NCI-H2227 (cell line): ENCODE measurements at regions not wholly inside any gene's neighbourhood (a gene's known extent, or its start where the extent isn't known, plus 50 kb on each side); places are given as distances from the start of the nearest gene placed in this dataset.

Source experiments
- DNase-seq: peaks from one replicate; lab custom pipeline; 2025; ENCODE audit not compliant: unreplicated experiment; lab: John Stamatoyannopoulos, UW

DNA sequence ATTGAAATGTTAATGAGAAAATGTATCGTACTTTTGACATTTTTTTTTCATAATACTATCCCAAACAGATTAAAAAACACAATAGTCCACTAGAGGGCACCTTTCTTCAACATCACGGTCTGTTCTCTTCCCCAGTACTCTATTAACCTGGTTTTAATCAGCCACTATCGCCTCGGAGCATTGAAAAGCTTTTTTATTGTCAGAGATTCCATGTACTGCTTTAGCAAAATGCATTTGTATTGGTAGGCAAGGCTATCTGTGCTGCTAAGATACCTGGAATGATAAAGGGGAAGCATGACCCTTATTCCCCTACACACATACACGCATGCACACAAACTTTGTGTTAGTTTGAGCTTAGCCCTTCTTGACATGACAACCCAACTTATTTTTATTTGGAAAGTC, 160.1 kb upstream of the IL12A start:
- DNase-seq, result peak; percentile 45

GRCh38 chr3:159829056-159829455, 159.6 kb upstream of the IL12A start:
- DNase-seq, result no peak

DNA sequence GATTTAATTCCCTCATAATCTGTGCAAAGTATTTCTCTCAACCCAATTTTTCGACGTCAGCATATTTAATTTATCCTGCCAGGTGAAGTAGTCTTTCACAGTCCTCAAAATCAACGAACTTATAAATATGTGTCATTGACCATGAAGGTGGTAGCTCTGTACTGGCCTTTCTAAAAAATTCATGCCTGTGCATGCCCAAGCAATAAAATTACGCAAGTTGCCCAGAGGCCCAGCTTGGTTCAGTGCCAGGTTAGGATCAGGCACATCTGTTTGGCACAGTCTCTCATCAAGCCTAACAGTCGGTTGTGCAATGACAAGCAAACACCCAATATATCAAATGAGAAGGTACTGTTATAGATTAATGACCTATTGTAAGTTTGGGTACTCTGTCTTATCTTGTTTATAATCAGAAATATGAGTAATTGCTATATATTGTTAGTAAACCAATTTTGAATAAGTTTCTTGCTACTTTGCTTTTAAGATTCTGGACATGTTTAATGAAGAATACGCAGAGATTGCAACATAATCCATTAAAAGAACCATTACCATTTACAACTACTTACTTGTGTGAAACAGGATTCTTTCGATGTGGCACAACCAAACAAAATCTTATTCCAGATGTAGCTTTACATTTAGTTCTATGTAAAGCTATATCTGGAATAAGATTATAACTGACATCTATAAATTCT, 159.0 kb upstream of the IL12A start:
- DNase-seq, result peak; percentile 2

DNA sequence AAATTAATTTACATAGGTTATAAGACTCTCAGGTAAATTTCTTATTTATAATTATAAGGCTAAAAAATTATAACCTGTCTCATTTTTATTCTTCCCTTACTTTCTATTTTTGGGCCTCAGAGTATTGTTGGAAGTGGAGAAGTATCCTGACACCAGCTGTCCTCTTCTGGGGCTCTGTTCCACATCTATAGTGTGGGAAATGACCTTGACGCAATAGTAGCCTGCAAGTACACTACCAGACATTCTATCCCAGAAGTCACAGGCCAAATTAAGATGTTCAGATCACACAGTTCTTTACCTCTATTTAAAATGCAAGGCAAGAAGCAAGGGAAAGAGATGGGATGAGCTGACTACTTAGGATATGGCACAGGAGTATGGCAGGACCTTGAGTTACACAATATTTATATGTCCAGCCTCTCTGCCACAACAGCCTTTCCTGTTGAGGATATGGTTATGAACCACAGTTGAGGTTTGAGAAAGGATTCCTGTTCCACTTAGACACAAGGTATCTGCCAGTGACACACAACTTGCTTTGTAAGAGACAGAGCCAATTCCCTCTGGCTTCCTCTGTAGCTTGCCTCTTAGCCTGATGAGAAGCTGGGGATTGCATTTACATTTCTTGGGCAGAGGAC, 158.0 kb upstream of the IL12A start:
- no peak for DNase-seq

GRCh38 chr3:159831466-159831865, 157.2 kb upstream of the IL12A start:
- DNase-seq, result no peak

GRCh38 chr3:159832024-159832423, 156.6 kb upstream of the IL12A start:
- no peak for DNase-seq

- DNase-seq, result no peak
Observed at GRCh38 chr3:159835126-159835525, 153.5 kb upstream of the IL12A start.

GRCh38 chr3:159837725-159838124, 150.9 kb upstream of the IL12A start:
- no peak for DNase-seq

GRCh38 chr3:159838938-159839337, 149.7 kb upstream of the IL12A start:
- DNase-seq, result no peak

DNA sequence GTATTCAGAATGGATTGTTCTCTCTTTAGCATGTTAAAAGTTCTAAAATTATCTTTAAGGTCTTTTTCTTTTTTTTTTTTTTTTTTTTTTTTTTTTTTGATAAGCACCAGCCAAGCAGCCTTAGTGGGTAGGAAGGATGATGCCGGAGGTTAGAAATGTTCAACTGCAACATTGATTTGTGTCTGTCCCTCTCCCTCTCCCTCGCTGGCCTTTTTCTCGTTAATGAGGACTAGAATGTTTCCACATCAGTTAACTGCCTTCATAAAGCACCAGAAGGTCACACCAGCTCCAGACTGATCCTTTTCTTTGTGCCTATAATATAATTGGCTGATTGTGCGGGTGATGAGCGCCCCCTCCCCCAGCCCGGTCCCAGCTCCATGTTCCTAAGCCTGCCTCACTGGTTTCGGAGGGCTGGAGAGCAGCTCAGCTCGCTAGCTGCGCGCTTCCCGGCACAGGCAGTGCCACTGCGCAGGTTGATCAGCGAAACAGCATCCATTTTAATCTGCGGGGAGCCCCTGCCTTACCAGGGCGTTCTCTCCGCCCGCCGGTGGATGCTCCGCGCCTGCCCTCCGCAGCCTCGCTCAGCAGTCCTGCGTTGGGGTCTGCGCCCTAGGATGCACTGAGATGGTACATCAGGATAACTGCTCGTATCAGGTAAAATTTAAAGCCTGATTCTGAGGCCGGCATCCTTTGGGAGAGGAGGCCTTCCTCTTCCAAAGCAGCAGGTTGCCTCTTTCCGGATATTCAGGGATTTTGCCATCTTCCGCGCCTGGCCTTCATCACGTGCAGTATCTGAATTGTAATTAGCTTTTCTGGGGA, 148.9 kb upstream of the IL12A start, which contains the start of gene SCHIP1:
Gene SCHIP1 (plus strand): TSS at position 301 of the 819 bp plus-strand sequence.
- DNase-seq, result peak; percentile 88

DNA sequence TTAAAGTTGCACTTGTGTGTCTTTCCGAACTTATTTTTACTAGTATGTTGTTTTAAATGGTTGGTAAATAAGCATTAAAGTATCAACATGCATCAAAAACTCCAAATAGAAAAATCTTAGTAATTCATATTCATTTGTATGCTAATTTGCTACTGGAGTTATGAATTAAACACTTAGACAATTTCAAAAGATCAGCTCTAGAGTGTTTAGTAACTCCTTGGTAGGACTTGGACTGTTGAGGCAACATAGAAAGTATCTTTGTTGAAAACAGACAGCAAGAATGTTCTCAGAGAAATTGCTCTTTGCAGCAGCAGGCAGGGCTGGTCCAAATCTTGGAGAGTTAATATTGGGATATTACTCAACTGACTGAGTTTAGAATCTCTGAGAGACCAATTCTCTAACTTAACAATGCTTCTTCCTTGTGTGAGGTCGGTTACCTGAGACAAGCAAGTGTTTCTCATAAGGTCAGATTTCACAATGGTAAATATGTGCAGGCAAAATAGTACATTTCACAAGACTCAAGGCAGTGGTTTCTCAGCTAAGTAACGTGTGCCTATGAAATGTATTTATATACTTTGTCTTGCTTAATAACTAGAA, 147.8 kb upstream of the IL12A start:
- no peak for DNase-seq

- DNase-seq, result no peak
Observed at GRCh38 chr3:159841766-159842165, 146.9 kb upstream of the IL12A start.

- no peak for DNase-seq
Observed at GRCh38 chr3:159843840-159844730, 144.6 kb upstream of the IL12A start.

DNA sequence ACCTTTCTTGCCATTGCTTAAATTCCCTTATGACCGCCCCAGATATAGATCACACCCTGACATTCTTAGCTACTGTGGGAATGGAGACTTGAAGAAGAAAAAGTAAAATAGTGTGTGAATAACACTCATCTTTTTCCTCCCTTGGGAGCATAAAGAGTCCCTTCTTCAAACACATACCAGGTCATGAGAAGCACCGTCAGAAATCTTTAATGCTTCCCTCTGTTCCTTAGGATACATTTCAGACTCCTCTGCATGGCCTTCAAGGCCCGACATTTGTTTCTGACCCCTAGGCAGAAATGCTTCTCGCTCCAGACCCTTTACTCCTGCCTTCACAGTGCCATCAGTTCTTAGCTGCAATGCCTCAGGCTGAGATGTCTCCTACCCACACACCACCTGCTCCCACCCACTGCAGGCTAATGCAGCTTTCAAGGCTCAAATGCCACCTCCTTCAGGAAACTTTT, 143.8 kb upstream of the IL12A start:
- DNase-seq, result no peak

- no peak for DNase-seq
Observed at GRCh38 chr3:159845737-159846136, 142.9 kb upstream of the IL12A start.

DNA sequence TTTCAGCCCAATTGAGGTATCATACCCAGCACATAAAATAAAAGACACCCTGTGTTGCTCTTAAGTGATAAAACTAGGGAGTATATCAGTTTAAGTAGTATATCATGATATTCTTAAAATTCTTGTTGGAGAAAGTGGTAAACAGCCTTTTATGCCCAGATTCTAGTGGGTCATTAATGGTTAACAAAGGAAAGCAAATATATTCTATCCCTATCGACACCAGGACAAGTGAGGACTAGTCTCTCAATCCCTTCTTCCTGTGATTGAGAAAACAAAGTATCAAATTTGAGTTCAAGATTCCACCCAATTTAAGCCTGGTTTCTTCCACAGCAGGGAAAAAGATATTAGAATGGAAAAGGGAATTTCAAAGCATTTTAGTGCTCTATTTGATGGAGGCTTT, 142.4 kb upstream of the IL12A start:
- no peak for DNase-seq

GRCh38 chr3:159848348-159849118, 140.1 kb upstream of the IL12A start:
- no peak for DNase-seq

DNA sequence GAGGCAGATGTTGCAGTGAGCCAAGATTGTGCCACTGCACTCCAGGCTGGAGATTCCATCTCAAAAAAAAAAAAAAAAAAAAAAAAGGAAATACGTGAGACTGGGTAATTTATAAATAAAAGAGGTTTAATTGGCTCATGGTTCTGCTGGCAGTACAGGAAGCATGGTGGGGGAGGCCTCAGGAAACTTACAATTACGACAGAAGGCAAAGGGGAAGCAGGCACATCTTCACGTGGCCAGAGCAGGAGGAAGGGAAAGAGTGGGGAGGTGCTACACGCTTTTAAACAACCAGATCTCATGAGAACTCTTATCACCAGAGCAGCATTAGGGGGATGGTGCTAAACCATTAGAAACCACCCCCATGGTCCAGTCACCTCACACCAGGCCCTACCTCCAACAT, 138.2 kb upstream of the IL12A start:
- DNase-seq, result no peak

- no peak for DNase-seq
Observed at GRCh38 chr3:159852266-159852665, 136.4 kb upstream of the IL12A start.
